ENCODE measurements at regions not wholly inside any gene's neighbourhood (a gene's known extent, or its start where the extent isn't known, plus 50 kb on each side); places are given as distances from the start of the nearest gene placed in this dataset.
"Not testable (repeated sequence)": the region's sequence is repeated elsewhere in the genome, so short reads cannot be mapped to it uniquely, and the experiment has no call there.

DNA sequence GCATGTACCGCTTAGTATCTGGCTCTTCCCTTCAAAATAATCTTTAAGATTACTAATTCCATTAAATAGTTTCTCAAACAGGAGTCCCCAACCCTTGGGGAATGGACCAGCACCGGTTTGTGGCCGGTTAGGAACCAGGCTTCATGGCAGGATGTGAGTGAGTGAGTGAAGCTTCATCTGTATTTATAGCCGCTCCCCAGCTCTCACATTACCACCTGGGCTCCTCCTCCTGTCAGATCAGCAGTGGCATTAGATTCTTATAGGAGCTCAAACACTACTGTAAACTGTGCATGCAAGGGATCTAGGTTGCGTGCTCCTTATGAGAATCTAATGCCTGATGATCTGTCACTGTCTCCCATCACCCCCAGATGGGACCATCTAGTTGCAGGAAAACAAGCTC lies 332.6 kb upstream of the ZNF608 start:
- H3K27ac ChIP-seq (ENCODE audit: control insufficient read depth, insufficient read depth); RAD21 ChIA-PET (ENCODE audit: unreplicated experiment); ATAC-seq; POLR2A ChIA-PET; H3K79me2 ChIP-seq (ENCODE audit: control insufficient read depth, insufficient read depth, low read length); in situ Hi-C loops (cut with MboI); DNase-seq (ENCODE audit: low read depth, low spot score); H3K4me3 ChIP-seq; H2AFZ ChIP-seq (ENCODE audit: control insufficient read depth, low read depth, low read length); BruUV-seq (replicated peaks); intact Hi-C loops (cut with micrococcal nuclease; ENCODE audit: unreplicated experiment); H3K36me3 ChIP-seq (ENCODE audit: control insufficient read depth in 2 of 2, insufficient read depth in 2 of 2, low read length in 1 of 2); H3K4me1 ChIP-seq (ENCODE audit: control insufficient read depth, insufficient read depth, low read length); H3K9me3 ChIP-seq (replicated peaks; ENCODE audit: control insufficient read depth, insufficient read depth, low read length); H3K27me3 ChIP-seq (replicated peaks in 1 of 2; ENCODE audit: control insufficient read depth in 2 of 2, insufficient read depth in 2 of 2, low read length in 1 of 2); H4K20me1 ChIP-seq (ENCODE audit: control insufficient read depth, insufficient read depth); FAIRE-seq; H3K9ac ChIP-seq (ENCODE audit: control insufficient read depth, insufficient read depth, low read length); H3K4me2 ChIP-seq (ENCODE audit: control insufficient read depth, insufficient read depth): not testable (repeated sequence)
- SMC1A ChIA-PET (ENCODE audit: uncharacterized antibody, unreplicated experiment), result interaction anchor here (0.7 to 1.3 kb wide), 3 partner anchors 9 to 11 kb away, joined by 3 to 5 read pairs (median 4); no protein-coding TSS in a partner anchor
- 76% methylated on average over 5 of the region's 5 CpGs for WGBS (ENCODE audit: insufficient coverage, insufficient replicate concordance, low lambda C conversion rate, missing lambda C conversion rate)
- CTCF ChIA-PET, result interaction anchor here (0.7 kb wide), 1 partner anchor 502 kb away, joined by 3 read pairs; no protein-coding TSS in a partner anchor

DNA sequence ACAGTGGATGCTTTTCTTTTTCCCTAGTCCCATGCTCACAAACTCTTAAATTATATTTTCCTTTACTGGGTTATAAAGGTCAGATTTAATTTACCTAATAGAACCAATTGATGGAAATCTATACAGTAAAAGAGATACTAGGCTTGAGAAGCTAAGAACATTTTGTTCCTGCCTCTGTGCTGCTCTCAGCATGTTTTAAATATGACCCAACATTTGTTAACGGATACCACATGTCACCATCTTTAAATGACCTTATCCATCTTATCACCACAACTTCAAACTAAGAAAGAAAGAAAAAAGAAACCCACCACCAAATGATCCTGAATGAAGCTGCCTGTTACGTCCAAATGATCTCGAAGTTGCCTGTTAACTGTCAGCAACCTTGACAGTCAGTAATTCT lies 334.7 kb upstream of the ZNF608 start:
- ATAC-seq (no peak), FAIRE-seq (no peak), DNase-seq (ENCODE audit: low read depth, low spot score) (no peak)
- no peaks in the 10 kb centered on the region for H4K20me1 ChIP-seq (ENCODE audit: control insufficient read depth, insufficient read depth)
- ChIA-PET CTCF (no interaction called here), RAD21 (ENCODE audit: unreplicated experiment) (no interaction called here), SMC1A (ENCODE audit: uncharacterized antibody, unreplicated experiment) (interaction anchor here (0.8 kb wide), 1 partner anchor 31 kb away, joined by 3 read pairs; no protein-coding TSS in a partner anchor), POLR2A (no interaction called here)
- no TSS peak for BruUV-seq (replicated peaks)
- intact Hi-C loops (cut with micrococcal nuclease; ENCODE audit: unreplicated experiment) (no loop called here), in situ Hi-C loops (cut with MboI) (no loop called here)
- no peaks in the 10 kb centered on the region for H3K36me3 ChIP-seq (ENCODE audit: control insufficient read depth in 2 of 2, insufficient read depth in 2 of 2, low read length in 1 of 2)
- 28% methylated on average over 3 of the region's 3 CpGs for WGBS (ENCODE audit: insufficient coverage, insufficient replicate concordance, low lambda C conversion rate, missing lambda C conversion rate)
- H3K4me2 ChIP-seq (ENCODE audit: control insufficient read depth, insufficient read depth), result no peak overlapping the region
- H3K4me1 ChIP-seq (ENCODE audit: control insufficient read depth, insufficient read depth, low read length), result no peaks in the 10 kb centered on the region
- no peak overlapping the region for H3K4me3 ChIP-seq
- H2AFZ ChIP-seq (ENCODE audit: control insufficient read depth, low read depth, low read length), result no peak overlapping the region
- TF ChIP-seq HDGF (IDR thresholded peaks at IDR 0.05) (no peak), WRNIP1 (IDR thresholded peaks at IDR 0.05; ENCODE audit: borderline replicate concordance, low read depth, low read length) (no peak), SMAD5 (IDR thresholded peaks at IDR 0.05; ENCODE audit: low read depth) (no peak), SMAD1 (IDR thresholded peaks at IDR 0.05; ENCODE audit: low read depth, partially characterized antibody) (no peak), ZNF217 (IDR thresholded peaks at IDR 0.05) (no peak), FOXK2 (IDR thresholded peaks at IDR 0.05) (no peak)
- TF ChIP-seq, protein P1, sequence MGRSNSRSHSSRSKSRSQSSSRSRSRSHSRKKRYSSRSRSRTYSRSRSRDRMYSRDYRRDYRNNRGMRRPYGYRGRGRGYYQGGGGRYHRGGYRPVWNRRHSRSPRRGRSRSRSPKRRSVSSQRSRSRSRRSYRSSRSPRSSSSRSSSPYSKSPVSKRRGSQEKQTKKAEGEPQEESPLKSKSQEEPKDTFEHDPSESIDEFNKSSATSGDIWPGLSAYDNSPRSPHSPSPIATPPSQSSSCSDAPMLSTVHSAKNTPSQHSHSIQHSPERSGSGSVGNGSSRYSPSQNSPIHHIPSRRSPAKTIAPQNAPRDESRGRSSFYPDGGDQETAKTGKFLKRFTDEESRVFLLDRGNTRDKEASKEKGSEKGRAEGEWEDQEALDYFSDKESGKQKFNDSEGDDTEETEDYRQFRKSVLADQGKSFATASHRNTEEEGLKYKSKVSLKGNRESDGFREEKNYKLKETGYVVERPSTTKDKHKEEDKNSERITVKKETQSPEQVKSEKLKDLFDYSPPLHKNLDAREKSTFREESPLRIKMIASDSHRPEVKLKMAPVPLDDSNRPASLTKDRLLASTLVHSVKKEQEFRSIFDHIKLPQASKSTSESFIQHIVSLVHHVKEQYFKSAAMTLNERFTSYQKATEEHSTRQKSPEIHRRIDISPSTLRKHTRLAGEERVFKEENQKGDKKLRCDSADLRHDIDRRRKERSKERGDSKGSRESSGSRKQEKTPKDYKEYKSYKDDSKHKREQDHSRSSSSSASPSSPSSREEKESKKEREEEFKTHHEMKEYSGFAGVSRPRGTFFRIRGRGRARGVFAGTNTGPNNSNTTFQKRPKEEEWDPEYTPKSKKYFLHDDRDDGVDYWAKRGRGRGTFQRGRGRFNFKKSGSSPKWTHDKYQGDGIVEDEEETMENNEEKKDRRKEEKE (IDR thresholded peaks at IDR 0.05), result no peak
- TF ChIP-seq, protein P2, sequence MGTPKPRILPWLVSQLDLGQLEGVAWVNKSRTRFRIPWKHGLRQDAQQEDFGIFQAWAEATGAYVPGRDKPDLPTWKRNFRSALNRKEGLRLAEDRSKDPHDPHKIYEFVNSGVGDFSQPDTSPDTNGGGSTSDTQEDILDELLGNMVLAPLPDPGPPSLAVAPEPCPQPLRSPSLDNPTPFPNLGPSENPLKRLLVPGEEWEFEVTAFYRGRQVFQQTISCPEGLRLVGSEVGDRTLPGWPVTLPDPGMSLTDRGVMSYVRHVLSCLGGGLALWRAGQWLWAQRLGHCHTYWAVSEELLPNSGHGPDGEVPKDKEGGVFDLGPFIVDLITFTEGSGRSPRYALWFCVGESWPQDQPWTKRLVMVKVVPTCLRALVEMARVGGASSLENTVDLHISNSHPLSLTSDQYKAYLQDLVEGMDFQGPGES (IDR thresholded peaks at IDR 0.05), result no peak
- TF ChIP-seq, protein P3, sequence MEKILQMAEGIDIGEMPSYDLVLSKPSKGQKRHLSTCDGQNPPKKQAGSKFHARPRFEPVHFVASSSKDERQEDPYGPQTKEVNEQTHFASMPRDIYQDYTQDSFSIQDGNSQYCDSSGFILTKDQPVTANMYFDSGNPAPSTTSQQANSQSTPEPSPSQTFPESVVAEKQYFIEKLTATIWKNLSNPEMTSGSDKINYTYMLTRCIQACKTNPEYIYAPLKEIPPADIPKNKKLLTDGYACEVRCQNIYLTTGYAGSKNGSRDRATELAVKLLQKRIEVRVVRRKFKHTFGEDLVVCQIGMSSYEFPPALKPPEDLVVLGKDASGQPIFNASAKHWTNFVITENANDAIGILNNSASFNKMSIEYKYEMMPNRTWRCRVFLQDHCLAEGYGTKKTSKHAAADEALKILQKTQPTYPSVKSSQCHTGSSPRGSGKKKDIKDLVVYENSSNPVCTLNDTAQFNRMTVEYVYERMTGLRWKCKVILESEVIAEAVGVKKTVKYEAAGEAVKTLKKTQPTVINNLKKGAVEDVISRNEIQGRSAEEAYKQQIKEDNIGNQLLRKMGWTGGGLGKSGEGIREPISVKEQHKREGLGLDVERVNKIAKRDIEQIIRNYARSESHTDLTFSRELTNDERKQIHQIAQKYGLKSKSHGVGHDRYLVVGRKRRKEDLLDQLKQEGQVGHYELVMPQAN (conservative IDR thresholded peaks at IDR 0.05), result no peak
- TF ChIP-seq, protein P4, sequence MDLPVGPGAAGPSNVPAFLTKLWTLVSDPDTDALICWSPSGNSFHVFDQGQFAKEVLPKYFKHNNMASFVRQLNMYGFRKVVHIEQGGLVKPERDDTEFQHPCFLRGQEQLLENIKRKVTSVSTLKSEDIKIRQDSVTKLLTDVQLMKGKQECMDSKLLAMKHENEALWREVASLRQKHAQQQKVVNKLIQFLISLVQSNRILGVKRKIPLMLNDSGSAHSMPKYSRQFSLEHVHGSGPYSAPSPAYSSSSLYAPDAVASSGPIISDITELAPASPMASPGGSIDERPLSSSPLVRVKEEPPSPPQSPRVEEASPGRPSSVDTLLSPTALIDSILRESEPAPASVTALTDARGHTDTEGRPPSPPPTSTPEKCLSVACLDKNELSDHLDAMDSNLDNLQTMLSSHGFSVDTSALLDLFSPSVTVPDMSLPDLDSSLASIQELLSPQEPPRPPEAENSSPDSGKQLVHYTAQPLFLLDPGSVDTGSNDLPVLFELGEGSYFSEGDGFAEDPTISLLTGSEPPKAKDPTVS (IDR thresholded peaks at IDR 0.05; ENCODE audit: low read depth, low read length), result no peak
- no peak overlapping the region for H3K27ac ChIP-seq (ENCODE audit: control insufficient read depth, insufficient read depth)
- no peaks in the 10 kb centered on the region for H3K9me3 ChIP-seq (replicated peaks; ENCODE audit: control insufficient read depth, insufficient read depth, low read length)
- no peaks in the 10 kb centered on the region for H3K79me2 ChIP-seq (ENCODE audit: control insufficient read depth, insufficient read depth, low read length)
- H3K27me3 ChIP-seq (replicated peaks in 1 of 2; ENCODE audit: control insufficient read depth in 2 of 2, insufficient read depth in 2 of 2, low read length in 1 of 2), result no peaks in the 10 kb centered on the region
- H3K9ac ChIP-seq (ENCODE audit: control insufficient read depth, insufficient read depth, low read length), result no peak overlapping the region

All from GM12878 (cell line).